Hepatocyte (in vitro differentiated cells): ENCODE measurements at regions not wholly inside any gene's neighbourhood (a gene's known extent, or its start where the extent isn't known, plus 50 kb on each side); places are given as distances from the start of the nearest gene placed in this dataset.
A peak's percentile ranks its signal among the peaks of the same experiment; 100 is the strongest.

ENCODE experiments used
- DNase-seq: peaks from one replicate; pipeline ENCODE4 v3.0.0-alpha.2; 2016; ENCODE audit warnings: low spot score
- H2AFZ ChIP-seq: fragments of 200-600 bp; sonication (generic); 2 replicates; pipeline ENCODE4 v1.6.0; 2016; ENCODE audit warnings: antibody characterized with exemption, mild to moderate bottlenecking
- H3K27ac ChIP-seq: fragments of 200-600 bp; sonication (generic); 2 replicates; pipeline ENCODE4 v1.5.1; 2016; ENCODE audit warnings: mild to moderate bottlenecking
- H3K27me3 ChIP-seq: fragments of 200-600 bp; sonication (generic); 2 replicates; pipeline ENCODE4 v1.6.1; 2016
- H3K36me3 ChIP-seq: fragments of 200-600 bp; sonication (generic); replicated peaks from 2 replicates; pipeline ENCODE4 v1.5.1; 2016; ENCODE audit warnings: low read depth; ENCODE audit not compliant: insufficient read depth
- H3K4me1 ChIP-seq: fragments of 200-600 bp; sonication (generic); 2 replicates; pipeline ENCODE4 v1.5.1; 2016; ENCODE audit warnings: mild to moderate bottlenecking, moderate library complexity; ENCODE audit not compliant: insufficient read depth
- H3K4me2 ChIP-seq: fragments of 200-600 bp; sonication (generic); 2 replicates; pipeline ENCODE4 v1.6.0; 2016
- H3K4me3 ChIP-seq: fragments of 200-600 bp; sonication (generic); 2 replicates; pipeline ENCODE4 v1.5.1; 2016; ENCODE audit warnings: mild to moderate bottlenecking
- H3K79me2 ChIP-seq: fragments of 200-600 bp; sonication (generic); 2 replicates; pipeline ENCODE4 v1.6.0; 2017; ENCODE audit warnings: mild to moderate bottlenecking
- H3K9me2 ChIP-seq: fragments of 200-600 bp; sonication (generic); replicated peaks from 2 replicates; pipeline ENCODE4 v1.6.0; 2017; ENCODE audit warnings: mild to moderate bottlenecking; ENCODE audit not compliant: insufficient read depth
- H3K9me3 ChIP-seq: fragments of 200-600 bp; sonication (generic); 2 replicates; pipeline ENCODE4 v1.5.1; 2016; ENCODE audit warnings: low read depth, mild to moderate bottlenecking
- H4K20me1 ChIP-seq: fragments of 200-600 bp; sonication (generic); 2 replicates; pipeline ENCODE4 v1.6.0; 2016; ENCODE audit warnings: mild to moderate bottlenecking; ENCODE audit not compliant: insufficient read depth, poor library complexity, severe bottlenecking
- EZH2 ChIP-seq: fragments of 200-600 bp; sonication (generic); IDR thresholded peaks from 2 replicates; pipeline ENCODE4 v1.6.1; 2016; ENCODE audit warnings: antibody characterized with exemption, mild to moderate bottlenecking, borderline replicate concordance
- EZH2phosphoT487 ChIP-seq: fragments of 200-600 bp; sonication (generic); IDR thresholded peaks from one replicate; pipeline ENCODE4 v1.6.1; 2018; ENCODE audit warnings: antibody characterized with exemption, mild to moderate bottlenecking, low read depth, moderate library complexity; ENCODE audit not compliant: unreplicated experiment, severe bottlenecking
- WGBS: methylation state at CpG from one replicate; pipeline ENCODE4 v1.1.6; 2016; ENCODE audit warnings: low lambda C conversion rate; ENCODE audit errors: missing lambda C conversion rate; 5-methylcytosine and 5-hydroxymethylcytosine counted together
- TF ChIP-seq, protein P1 (sequence below): fragments of 200-600 bp; sonication (generic); IDR thresholded peaks from 2 replicates; pipeline ENCODE4 v1.5.1; 2016; ENCODE audit warnings: antibody characterized with exemption, mild to moderate bottlenecking; ENCODE audit not compliant: poor library complexity

DNA sequence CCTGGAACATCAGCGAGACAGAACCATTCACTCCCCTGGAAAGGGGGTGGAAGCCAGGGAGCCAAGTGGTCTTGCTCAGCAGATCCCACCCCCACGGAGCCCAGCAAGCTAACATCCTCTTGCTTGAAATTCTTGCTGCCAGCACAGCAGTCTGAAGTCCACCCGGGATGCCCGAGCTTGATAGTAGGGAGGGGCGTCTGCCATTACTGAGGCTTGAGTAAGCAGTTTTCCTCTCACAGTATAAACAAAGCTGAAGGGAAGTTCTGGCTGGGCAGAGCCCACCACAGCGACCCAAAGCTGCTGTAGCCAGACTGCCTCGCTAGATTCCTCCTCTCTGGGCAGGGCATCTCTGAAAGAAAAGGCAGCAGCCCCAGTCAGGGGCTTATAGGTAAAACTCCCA lies 764.8 kb upstream of the LUZP2 start:
- peak overlapping the region; percentile 66 for H2AFZ ChIP-seq
- H4K20me1 ChIP-seq: no peaks in the 10 kb centered on the region
- no peak overlapping the region for H3K4me3 ChIP-seq
- no peaks in the 10 kb centered on the region for H3K79me2 ChIP-seq
- no peaks in the 10 kb centered on the region for H3K27me3 ChIP-seq
- TF ChIP-seq, protein P1, sequence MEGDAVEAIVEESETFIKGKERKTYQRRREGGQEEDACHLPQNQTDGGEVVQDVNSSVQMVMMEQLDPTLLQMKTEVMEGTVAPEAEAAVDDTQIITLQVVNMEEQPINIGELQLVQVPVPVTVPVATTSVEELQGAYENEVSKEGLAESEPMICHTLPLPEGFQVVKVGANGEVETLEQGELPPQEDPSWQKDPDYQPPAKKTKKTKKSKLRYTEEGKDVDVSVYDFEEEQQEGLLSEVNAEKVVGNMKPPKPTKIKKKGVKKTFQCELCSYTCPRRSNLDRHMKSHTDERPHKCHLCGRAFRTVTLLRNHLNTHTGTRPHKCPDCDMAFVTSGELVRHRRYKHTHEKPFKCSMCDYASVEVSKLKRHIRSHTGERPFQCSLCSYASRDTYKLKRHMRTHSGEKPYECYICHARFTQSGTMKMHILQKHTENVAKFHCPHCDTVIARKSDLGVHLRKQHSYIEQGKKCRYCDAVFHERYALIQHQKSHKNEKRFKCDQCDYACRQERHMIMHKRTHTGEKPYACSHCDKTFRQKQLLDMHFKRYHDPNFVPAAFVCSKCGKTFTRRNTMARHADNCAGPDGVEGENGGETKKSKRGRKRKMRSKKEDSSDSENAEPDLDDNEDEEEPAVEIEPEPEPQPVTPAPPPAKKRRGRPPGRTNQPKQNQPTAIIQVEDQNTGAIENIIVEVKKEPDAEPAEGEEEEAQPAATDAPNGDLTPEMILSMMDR: no peak
- TF ChIP-seq EZH2phosphoT487: no peak
- TF ChIP-seq EZH2: no peak
- WGBS: 43% methylated on average over 7 of the region's 7 CpGs
- peak; percentile 61 for DNase-seq
- H3K4me2 ChIP-seq: peak overlapping the region; percentile 66
- H3K9me3 ChIP-seq: no peaks in the 10 kb centered on the region
- no peaks in the 10 kb centered on the region for H3K36me3 ChIP-seq
- H3K27ac ChIP-seq: peak overlapping the region; percentile 75
- no peaks in the 10 kb centered on the region for H3K9me2 ChIP-seq
- no peaks in the 10 kb centered on the region for H3K4me1 ChIP-seq

DNA sequence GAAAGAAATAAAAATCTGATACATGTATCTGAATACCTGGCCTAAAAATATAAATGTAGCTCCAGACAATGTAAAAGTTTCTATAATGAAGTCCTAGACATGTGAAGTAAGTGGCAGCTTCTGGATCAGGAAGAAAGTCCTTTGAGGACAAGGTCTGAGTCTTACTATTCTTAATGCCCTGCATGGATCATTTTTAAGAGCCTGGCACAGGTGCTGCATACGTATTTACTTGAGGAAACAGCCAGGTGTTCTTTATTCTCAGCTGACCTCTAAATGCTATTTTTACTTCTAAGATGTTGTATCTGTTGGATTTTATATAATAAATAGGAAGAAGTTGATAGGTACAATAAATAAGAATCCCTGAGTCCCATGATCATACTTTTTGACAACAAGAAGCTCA lies 750.0 kb upstream of the LUZP2 start:
- no peaks in the 10 kb centered on the region for H3K4me1 ChIP-seq
- H3K9me3 ChIP-seq: no peaks in the 10 kb centered on the region
- H3K36me3 ChIP-seq: no peaks in the 10 kb centered on the region
- H3K27me3 ChIP-seq: no peaks in the 10 kb centered on the region
- no peak overlapping the region for H3K27ac ChIP-seq
- no peak overlapping the region for H3K4me3 ChIP-seq
- H4K20me1 ChIP-seq: no peaks in the 10 kb centered on the region
- no peak overlapping the region for H2AFZ ChIP-seq
- no peaks in the 10 kb centered on the region for H3K79me2 ChIP-seq
- no peak for TF ChIP-seq EZH2phosphoT487
- TF ChIP-seq, protein P1: no peak
- no peak for TF ChIP-seq EZH2
- 81% methylated on average over 1 of the region's 1 CpG for WGBS
- no peak for DNase-seq
- no peak overlapping the region for H3K4me2 ChIP-seq
- no peaks in the 10 kb centered on the region for H3K9me2 ChIP-seq

DNA sequence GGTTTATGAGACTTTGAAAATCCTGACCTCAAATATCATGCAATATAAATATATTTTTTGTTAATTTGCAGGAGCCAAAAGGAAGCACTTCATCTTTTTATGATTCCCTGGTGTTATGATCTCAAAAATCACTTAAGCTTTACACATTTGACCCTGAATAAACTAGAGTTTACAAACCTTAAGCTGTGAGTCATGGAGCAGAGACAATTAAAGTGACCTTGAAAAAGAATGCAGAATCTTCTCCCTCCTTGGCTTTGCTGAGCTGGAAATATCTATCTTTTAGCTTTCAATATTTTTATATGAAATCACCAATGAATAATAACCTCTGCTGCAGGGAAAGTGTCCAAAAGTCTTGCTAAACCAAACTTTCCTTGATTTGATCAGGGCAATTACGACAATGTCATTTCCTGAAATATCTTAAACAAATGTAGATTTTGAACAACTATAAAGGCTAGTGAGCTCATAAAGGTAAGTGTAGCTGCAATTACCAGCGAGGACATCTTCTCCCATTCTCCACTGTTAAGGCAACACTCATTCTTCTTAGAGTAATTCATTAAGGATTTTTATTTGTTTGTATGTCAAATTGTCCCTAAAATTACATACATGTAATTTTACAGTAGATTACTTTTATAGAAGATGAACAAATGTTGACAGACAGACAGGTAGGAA lies 747.0 kb upstream of the LUZP2 start:
- Histone ChIP-seq H3K27ac (no peak overlapping the region), H3K79me2 (no peaks in the 10 kb centered on the region), H3K36me3 (no peaks in the 10 kb centered on the region), H3K4me1 (no peaks in the 10 kb centered on the region), H3K4me2 (no peak overlapping the region), H3K9me3 (no peaks in the 10 kb centered on the region), H2AFZ (no peak overlapping the region), H3K9me2 (no peaks in the 10 kb centered on the region), H3K4me3 (no peak overlapping the region), H4K20me1 (no peaks in the 10 kb centered on the region), H3K27me3 (no peaks in the 10 kb centered on the region)
- DNase-seq: no peak
- WGBS: 77% methylated on average over 2 of the region's 2 CpGs
- TF ChIP-seq, protein P1: no peak
- no peak for TF ChIP-seq EZH2phosphoT487
- TF ChIP-seq EZH2: no peak
